Subcutaneous abdominal adipose tissue (tissue), 5 donors: ENCODE measurements at regions not wholly inside any gene's neighbourhood (a gene's known extent, or its start where the extent isn't known, plus 50 kb on each side); places are given as distances from the start of the nearest gene placed in this dataset.

Experiments used
- H3K27ac ChIP-seq: one replicate; pipeline ENCODE4 v1.7.0; 2013; ENCODE audit warnings: low read depth, mild to moderate bottlenecking, inconsistent platforms, low read length, moderate library complexity
- H3K27me3 ChIP-seq, 5 donors: one replicate each; pipeline ENCODE4 v1.7.0; 2013; ENCODE audit warnings: low read length in 5 of 5, inconsistent platforms in 1 of 5; ENCODE audit not compliant: control insufficient read depth in 5 of 5, insufficient read depth in 4 of 5
- H3K36me3 ChIP-seq, 5 donors: one replicate each; pipeline ENCODE4 v1.7.0; 2013; ENCODE audit warnings: low read length in 5 of 5; ENCODE audit not compliant: control insufficient read depth in 5 of 5, insufficient read depth in 5 of 5
- H3K4me1 ChIP-seq, 5 donors: one replicate each; pipeline ENCODE4 v1.7.0; 2013; ENCODE audit warnings: low read length in 5 of 5, mild to moderate bottlenecking in 3 of 5, moderate library complexity in 1 of 5; ENCODE audit not compliant: control insufficient read depth in 5 of 5, insufficient read depth in 5 of 5
- H3K4me3 ChIP-seq, 5 donors: one replicate each; pipeline ENCODE4 v1.7.0; 2013; ENCODE audit warnings: low read length in 5 of 5, low read depth in 1 of 5
- H3K9ac ChIP-seq, 5 donors: one replicate each; pipeline ENCODE4 v1.7.0; 2013; ENCODE audit warnings: low read length in 5 of 5, mild to moderate bottlenecking in 4 of 5, moderate library complexity in 3 of 5
- H3K9me3 ChIP-seq, 5 donors: one replicate each; pipeline ENCODE4 v1.7.0; 2013; ENCODE audit warnings: low read length in 5 of 5; ENCODE audit not compliant: control insufficient read depth in 5 of 5
- donor health status: healthy.
- donor health status: healthy.
- donor health status: healthy.
- donor health status: healthy.
- donor health status: healthy.

DNA sequence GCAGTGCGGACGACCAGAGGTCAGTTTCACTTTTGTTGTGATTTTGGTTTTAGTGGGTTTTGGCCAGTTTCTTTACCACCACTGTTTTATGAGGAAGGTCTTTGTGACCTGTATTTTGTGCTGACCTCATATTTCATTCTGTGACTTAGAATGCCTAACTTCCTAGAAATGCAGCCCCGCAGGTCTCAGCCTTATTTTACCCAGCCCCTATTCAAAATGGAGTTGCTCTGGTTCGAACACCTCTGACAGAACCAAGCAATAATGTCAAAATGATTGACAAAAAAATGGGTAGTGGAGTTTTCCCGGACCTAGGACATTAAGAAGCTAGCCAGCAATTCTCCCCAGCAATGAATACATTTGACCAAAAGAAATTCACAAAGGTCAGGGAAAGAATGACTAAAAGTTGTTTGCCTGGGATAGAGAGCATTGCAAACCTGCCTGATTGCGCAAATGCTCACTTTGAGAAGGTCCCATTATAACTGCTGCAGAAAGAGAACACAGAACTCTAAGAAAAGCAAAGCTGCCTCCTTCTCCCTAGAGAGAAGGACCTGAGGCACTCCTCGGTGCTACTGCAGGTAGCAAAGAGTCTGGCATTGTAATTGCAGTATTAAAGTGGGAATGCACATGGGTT, 288.8 kb downstream of the ADGB start:
- H3K4me1 ChIP-seq: peaks cover 0 to 4% (median 0%) of the 10 kb centered on the region in 5 donors
- H3K9ac ChIP-seq: no peak overlapping the region
- H3K4me3 ChIP-seq: no peak overlapping the region
- peaks cover 0 to 4% (median 0%) of the 10 kb centered on the region in 5 donors for H3K27me3 ChIP-seq
- no peaks in the 10 kb centered on the region for H3K9me3 ChIP-seq
- H3K27ac ChIP-seq: no peak overlapping the region
- H3K36me3 ChIP-seq: no peaks in the 10 kb centered on the region

DNA sequence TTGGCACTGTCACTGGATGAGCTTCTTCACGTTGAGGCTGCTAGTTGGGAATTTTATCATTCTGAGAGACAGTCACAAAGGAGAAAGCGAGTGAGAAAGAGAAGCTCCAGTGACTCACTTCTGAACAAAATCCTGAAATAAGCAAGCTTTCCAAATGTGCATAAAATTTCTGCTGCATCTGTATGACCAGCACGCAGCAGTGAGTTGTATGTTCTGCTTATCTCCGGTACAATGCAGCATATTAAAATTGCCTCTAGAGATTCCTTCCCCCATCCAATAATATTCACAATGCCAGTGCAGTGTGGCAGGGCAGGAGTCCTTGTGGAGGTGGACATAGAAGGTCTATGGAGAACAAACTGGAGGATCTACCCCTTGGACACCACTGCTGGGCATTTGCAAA, 290.5 kb downstream of the ADGB start:
- Histone ChIP-seq H3K4me1 (peaks cover 0 to 4% (median 0%) of the 10 kb centered on the region in 5 donors), H3K27me3 (peaks cover 0 to 4% (median 0%) of the 10 kb centered on the region in 5 donors), H3K27ac (no peak overlapping the region), H3K9ac (no peak overlapping the region), H3K9me3 (no peaks in the 10 kb centered on the region), H3K36me3 (no peaks in the 10 kb centered on the region), H3K4me3 (no peak overlapping the region)

DNA sequence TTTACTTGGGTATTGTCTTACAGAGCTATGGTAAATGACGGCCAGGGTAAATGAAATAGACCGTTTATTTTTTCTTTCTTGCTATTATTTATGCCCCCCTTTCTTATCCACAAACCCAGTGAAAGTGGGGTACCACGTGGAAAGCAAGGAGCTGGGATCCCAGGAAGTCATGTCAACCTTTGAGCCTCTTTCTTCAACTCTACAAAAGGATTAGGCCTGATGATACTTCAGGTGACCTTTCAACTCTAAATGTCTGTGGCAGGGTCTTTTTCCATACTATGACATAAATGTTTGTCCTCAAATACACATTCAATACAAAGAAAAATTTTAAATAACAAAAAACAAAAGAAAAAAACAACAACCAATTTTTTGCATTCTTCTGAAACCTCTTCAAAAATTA, 291.4 kb downstream of the ADGB start:
- Histone ChIP-seq H3K9ac (no peak overlapping the region), H3K36me3 (no peaks in the 10 kb centered on the region), H3K4me3 (no peak overlapping the region), H3K4me1 (peaks cover 0 to 4% (median 0%) of the 10 kb centered on the region in 5 donors), H3K9me3 (no peaks in the 10 kb centered on the region), H3K27me3 (peaks cover 0 to 4% (median 0%) of the 10 kb centered on the region in 5 donors), H3K27ac (no peak overlapping the region)

DNA sequence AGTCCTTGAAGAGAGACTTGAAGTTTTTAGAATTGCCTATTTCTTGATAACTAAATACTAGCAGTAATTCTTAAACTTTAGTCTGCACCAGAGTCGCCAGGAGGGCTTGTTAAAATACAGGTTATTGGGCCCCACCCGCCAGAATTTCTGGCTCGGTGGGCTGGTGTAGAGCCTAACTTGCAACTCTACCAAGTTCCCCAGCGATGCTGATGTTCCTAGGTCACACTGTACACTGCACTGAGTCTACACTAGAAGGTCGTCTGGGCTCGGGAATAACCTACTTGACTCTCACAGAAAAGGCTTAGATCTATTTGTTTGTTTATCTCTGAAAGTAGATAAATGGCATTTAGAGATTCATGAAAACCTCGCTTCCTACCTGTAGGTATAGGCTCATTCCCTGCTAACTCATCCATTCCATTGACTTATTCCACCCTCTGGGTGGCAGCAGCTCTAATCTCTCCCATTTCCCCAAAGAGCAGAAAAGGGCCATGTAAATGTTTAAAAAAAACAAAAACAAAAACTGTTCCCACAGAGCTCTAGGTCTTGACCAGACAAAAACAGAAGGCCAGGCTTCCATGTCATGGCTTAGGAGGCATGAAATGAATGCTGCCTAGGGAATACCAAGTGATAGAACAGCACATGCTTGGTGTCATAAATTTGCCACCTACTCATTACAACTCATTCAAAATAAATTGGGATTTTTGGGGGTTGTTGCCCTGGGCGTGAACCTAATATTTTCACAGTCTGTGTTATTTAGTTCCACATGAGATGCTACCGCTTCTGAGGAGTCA, 292.1 kb downstream of the ADGB start:
- no peak overlapping the region for H3K27ac ChIP-seq
- peaks cover 0 to 4% (median 0%) of the 10 kb centered on the region in 5 donors for H3K4me1 ChIP-seq
- no peak overlapping the region for H3K4me3 ChIP-seq
- peaks cover 0 to 3% (median 0%) of the 10 kb centered on the region in 5 donors for H3K27me3 ChIP-seq
- H3K9me3 ChIP-seq: no peaks in the 10 kb centered on the region
- H3K36me3 ChIP-seq: no peaks in the 10 kb centered on the region
- no peak overlapping the region for H3K9ac ChIP-seq

DNA sequence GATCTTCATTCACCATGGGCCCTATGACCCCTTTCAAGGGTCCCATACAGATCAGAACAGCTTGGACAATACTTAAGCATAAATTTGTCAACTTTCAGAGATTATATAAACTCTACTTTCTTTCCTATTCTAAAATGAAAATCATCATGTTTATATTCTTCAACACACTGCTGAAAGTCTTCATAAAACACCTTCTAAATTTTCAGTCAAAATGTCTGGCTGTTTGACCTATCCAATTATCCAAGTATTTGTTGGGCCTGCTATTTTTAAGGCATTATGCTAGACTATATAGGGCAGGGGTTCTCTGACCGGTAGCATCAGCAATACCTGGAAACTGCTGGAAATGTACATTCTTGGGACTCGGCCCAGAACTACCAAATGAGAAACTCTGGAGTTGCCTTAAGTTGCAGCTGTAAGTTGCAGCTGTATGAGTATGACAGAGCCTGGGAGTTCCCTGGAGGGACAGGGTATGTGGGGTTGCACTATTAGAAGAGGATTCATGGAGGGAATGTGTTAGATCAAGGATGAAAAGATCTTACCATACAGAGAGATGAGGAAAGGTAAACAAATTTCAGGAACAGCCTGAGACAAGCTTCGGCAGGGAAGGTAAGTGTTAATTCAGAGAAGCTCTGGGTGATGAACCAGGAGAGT, 293.0 kb downstream of the ADGB start:
- Histone ChIP-seq H3K27ac (no peak overlapping the region), H3K4me3 (no peak overlapping the region), H3K9ac (no peak overlapping the region), H3K4me1 (peaks cover 0 to 4% (median 0%) of the 10 kb centered on the region in 5 donors), H3K27me3 (no peaks in the 10 kb centered on the region), H3K36me3 (no peaks in the 10 kb centered on the region), H3K9me3 (no peaks in the 10 kb centered on the region)

DNA sequence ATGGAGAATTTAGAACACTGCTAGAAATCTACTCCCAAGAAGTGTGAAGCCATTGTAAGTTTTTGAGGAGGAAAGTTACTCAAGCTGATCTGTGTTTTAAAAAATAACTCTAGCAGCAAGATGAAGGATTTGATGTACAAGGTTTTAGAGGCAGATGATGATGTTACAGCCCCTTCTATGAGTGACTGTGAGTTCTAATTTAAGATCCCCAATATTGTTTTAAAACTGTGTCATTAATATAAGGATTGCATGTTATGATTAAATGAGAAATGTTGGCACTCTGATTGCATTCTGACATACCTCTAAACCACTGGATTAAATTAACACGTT, 293.5 kb downstream of the ADGB start:
- Histone ChIP-seq H3K4me1 (peaks cover 0 to 4% (median 0%) of the 10 kb centered on the region in 5 donors), H3K27me3 (no peaks in the 10 kb centered on the region), H3K9ac (no peak overlapping the region), H3K9me3 (no peaks in the 10 kb centered on the region), H3K27ac (no peak overlapping the region), H3K4me3 (no peak overlapping the region), H3K36me3 (no peaks in the 10 kb centered on the region)

DNA sequence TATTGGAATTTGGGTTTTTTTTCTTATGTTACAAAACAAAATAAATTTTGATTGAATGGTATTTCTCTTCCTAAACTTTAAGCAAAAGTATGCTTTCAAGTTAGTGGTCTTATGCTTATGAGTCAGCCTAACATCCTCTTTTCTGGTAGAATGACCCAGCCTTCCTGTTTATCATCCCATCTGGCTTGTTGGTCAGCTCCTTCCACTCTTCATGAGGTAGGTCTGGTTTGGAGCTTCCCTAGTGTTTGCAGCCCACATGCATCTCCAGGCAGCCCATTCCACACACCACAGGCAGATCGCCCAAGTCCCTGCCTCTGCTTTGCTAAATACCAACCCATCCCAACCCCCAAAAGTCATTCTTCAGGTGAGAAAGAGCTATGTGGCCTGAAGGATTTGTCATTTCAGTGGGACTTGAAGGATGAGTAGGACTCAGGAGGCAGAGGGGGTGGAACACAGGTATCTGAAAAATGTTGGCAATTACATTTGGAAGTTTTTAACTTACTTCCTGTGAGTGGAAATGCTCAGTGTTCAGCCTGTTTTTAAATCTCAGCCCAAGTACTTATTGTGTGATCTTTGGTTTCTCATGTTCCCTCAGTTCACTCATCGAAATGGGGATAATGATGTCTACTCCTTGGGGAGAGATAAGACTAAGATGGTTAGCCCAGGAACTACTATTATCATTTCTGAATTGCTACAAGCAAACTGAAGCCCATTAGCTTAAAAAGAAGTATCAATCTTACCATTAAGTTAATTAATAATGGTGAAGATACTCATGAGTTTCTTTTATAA, 294.0 kb downstream of the ADGB start:
- H3K36me3 ChIP-seq: no peaks in the 10 kb centered on the region
- no peak overlapping the region for H3K27ac ChIP-seq
- H3K4me1 ChIP-seq: peaks cover 0 to 4% (median 0%) of the 10 kb centered on the region in 5 donors

DNA sequence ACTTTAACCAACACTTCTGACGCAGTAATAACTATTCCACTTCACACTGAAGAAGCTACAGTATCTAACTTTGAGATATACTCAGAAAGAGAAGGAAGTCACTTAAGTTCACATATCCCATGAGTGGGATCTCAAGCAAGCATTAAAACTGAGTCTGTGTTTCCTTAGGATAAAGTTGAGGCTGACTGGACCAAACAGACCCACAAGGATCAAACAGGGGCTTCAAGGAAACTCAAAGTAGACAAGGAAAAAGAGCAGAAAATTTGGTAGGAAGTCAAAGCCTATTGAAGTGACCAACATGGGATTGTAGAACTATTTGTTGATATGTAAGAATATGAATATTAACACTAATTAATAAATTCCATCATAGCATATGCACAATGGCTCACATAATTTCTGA, 294.9 kb downstream of the ADGB start:
- Histone ChIP-seq H3K36me3 (no peaks in the 10 kb centered on the region), H3K27me3 (no peaks in the 10 kb centered on the region), H3K9me3 (no peaks in the 10 kb centered on the region), H3K9ac (no peak overlapping the region), H3K27ac (no peak overlapping the region), H3K4me3 (no peak overlapping the region), H3K4me1 (peaks cover 0 to 4% (median 0%) of the 10 kb centered on the region in 5 donors)

More for the DNA sequence above, 294.0 kb downstream of the ADGB start:
- no peaks in the 10 kb centered on the region for H3K27me3 ChIP-seq
- no peaks in the 10 kb centered on the region for H3K9me3 ChIP-seq
- no peak overlapping the region for H3K4me3 ChIP-seq
- H3K9ac ChIP-seq: no peak overlapping the region

DNA sequence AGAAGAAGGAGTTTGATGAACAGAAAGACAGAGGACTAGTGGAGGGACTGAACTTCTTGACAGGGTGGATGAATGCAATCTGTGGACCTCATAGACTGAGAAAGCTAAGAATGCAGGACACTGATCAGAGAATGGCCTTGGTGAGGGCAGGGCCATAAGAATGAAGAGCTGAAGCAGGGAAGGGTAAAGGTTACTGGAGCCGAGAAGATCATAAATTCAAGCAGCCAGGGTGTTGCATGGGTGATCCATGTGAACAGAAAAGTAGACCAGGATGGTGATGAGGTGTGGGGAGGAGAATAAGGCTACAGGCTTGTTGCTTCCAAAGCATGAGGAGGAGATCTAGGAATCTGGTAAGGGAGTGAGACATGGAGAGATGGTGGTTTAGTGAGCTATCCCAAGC, 295.9 kb downstream of the ADGB start:
- Histone ChIP-seq H3K4me1 (peaks cover 0 to 4% (median 0%) of the 10 kb centered on the region in 5 donors), H3K27me3 (no peaks in the 10 kb centered on the region), H3K4me3 (no peak overlapping the region), H3K9me3 (no peaks in the 10 kb centered on the region), H3K27ac (no peak overlapping the region), H3K36me3 (no peaks in the 10 kb centered on the region), H3K9ac (no peak overlapping the region)
